HCT116 (cell line): ENCODE measurements at regions not wholly inside any gene's neighbourhood (a gene's known extent, or its start where the extent isn't known, plus 50 kb on each side); places are given as distances from the start of the nearest gene placed in this dataset.

Experiments used
- ATAC-seq: fragments of 200-7000 bp; cut with Tn5 transposase; 2 replicates; pipeline ENCODE4 v1.9.1; 2020; ENCODE audit warnings: mild to moderate bottlenecking, moderate library complexity
- BruUV-seq: library from RNA; stranded (reverse); fragments of 400-500 nt; replicated peaks from 2 replicates; lab custom pipeline; 2021; lab: Mats Ljungman, UMichigan
- CTCF ChIA-PET: fragments of 300-600 bp; sonication (Branson Sonifier 250); formaldehyde crosslinking; loops from one replicate; lab custom pipeline; 2021; ENCODE audit warnings: antibody characterized with exemption; lab: Charles Lee
- POLR2A ChIA-PET: fragments of 300-600, 350-600 bp; sonication (Branson Sonifier 250); formaldehyde crosslinking; loops from one replicate; lab custom pipeline; 2021; ENCODE audit warnings: antibody characterized with exemption; lab: Charles Lee
- RAD21 ChIA-PET, 2 experiments: fragments of 300-600 bp; sonication (Branson Sonifier 250); formaldehyde crosslinking; loops; one replicate each; lab custom pipeline; 2023; ENCODE audit warnings: low total read pairs in 2 of 2; ENCODE audit not compliant: uncharacterized antibody in 2 of 2, unreplicated experiment in 2 of 2, low non-redundant PET in 1 of 2; lab: Charles Lee
- DNase-seq: peaks from one replicate; pipeline ENCODE4 v3.0.0-alpha.2; 2010; ENCODE audit warnings: low read depth, low spot score
- H2AFZ ChIP-seq: fragments of 200-600 bp; shearing (Covaris generic), sonication (generic); 2 replicates; pipeline ENCODE4 v1.6.1; 2017; ENCODE audit warnings: low read depth, mixed run types, mixed read lengths, antibody characterized with exemption, low read length; ENCODE audit not compliant: poor library complexity, severe bottlenecking
- H3K27ac ChIP-seq: 2 replicates; pipeline ENCODE4 v1.5.1; 2012; ENCODE audit warnings: low read depth, low read length
- H3K27me3 ChIP-seq: fragments of 200-600 bp; sonication (generic); 2 replicates; pipeline ENCODE4 v1.6.1; 2016; ENCODE audit warnings: mixed run types, low read length, mixed read lengths; ENCODE audit not compliant: insufficient read depth
- H3K36me3 ChIP-seq, 2 experiments: fragments of 200-500 bp in 1 of 2; fragments of 200-600 bp in 1 of 2; sonication (Bioruptor generic) in 1 of 2; sonication (generic) in 1 of 2; 2 replicates each; pipeline versions ENCODE4 v1.5.1 to v1.6.1; 2014 to 2016; ENCODE audit warnings: low read length in 2 of 2, inconsistent platforms in 1 of 2, mixed read lengths in 1 of 2, mixed run types in 1 of 2; ENCODE audit not compliant: insufficient read depth in 2 of 2, control insufficient read depth in 1 of 2
- H3K4me1 ChIP-seq, 2 experiments: fragments of 200-600 bp in 1 of 2; sonication (generic) in 1 of 2; 2 replicates each; pipeline versions ENCODE4 v1.5.1 to v1.6.1; 2012 to 2017; ENCODE audit warnings: low read length in 2 of 2, inconsistent platforms in 1 of 2, mild to moderate bottlenecking in 1 of 2, mixed read lengths in 1 of 2, mixed run types in 1 of 2, moderate library complexity in 1 of 2; ENCODE audit not compliant: insufficient read depth in 2 of 2, control insufficient read depth in 1 of 2
- H3K4me2 ChIP-seq: fragments of 200-600 bp; sonication (generic); 2 replicates; pipeline ENCODE4 v1.6.1; 2017; ENCODE audit warnings: mixed run types, low read length, mixed read lengths
- H3K4me3 ChIP-seq, 2 experiments: fragments of 200-600 bp in 1 of 2; sonication (generic) in 1 of 2; replicated peaks in 1 of 2; 2 replicates each; pipeline ENCODE4 v1.5.1; 2011 to 2016; ENCODE audit warnings: low read length in 2 of 2, control low read depth in 1 of 2, low read depth in 1 of 2, mild to moderate bottlenecking in 1 of 2, mixed read lengths in 1 of 2, mixed run types in 1 of 2
- H3K79me2 ChIP-seq: fragments of 200-600 bp; sonication (generic); 2 replicates; pipeline ENCODE4 v1.6.1; 2017; ENCODE audit warnings: mild to moderate bottlenecking, mixed run types, low read length, moderate library complexity, mixed read lengths; ENCODE audit not compliant: insufficient read depth
- H3K9ac ChIP-seq: fragments of 200-600 bp; sonication (generic); 2 replicates; pipeline ENCODE4 v1.6.1; 2016; ENCODE audit warnings: low read length, mixed read lengths
- H3K9me2 ChIP-seq: fragments of 200-600 bp; sonication (generic), shearing (Covaris generic); 2 replicates; pipeline ENCODE4 v1.6.1; 2017; ENCODE audit warnings: mixed run types, mild to moderate bottlenecking, moderate library complexity; ENCODE audit not compliant: insufficient read depth
- H3K9me3 ChIP-seq, 2 experiments: fragments of 200-500 bp in 1 of 2; fragments of 200-600 bp in 1 of 2; sonication (Bioruptor generic) in 1 of 2; sonication (generic) in 1 of 2; 2 replicates each; pipeline ENCODE4 v1.6.1; 2014 to 2017; ENCODE audit warnings: low read length in 2 of 2, mixed read lengths in 2 of 2, inconsistent platforms in 1 of 2, low read depth in 1 of 2, mild to moderate bottlenecking in 1 of 2, mixed run types in 1 of 2, moderate library complexity in 1 of 2; ENCODE audit not compliant: control insufficient read depth in 1 of 2, insufficient read depth in 1 of 2
- H4K20me1 ChIP-seq: fragments of 200-600 bp; sonication (generic), shearing (Covaris generic); 2 replicates; pipeline ENCODE4 v1.6.1; 2017; ENCODE audit warnings: mixed run types, mild to moderate bottlenecking, moderate library complexity; ENCODE audit not compliant: insufficient read depth
- ATF3 ChIP-seq: IDR thresholded peaks from 2 replicates; pipeline ENCODE4 v1.6.1; 2012
- CBX3 ChIP-seq: IDR thresholded peaks from 2 replicates; pipeline ENCODE4 v1.6.1; 2012; ENCODE audit warnings: low read depth
- FOSL1 ChIP-seq: IDR thresholded peaks from 2 replicates; pipeline ENCODE4 v1.6.1; 2012; ENCODE audit warnings: low read depth
- POLR2A ChIP-seq: IDR thresholded peaks from 2 replicates; pipeline ENCODE4 v1.7.0; 2011; ENCODE audit warnings: borderline replicate concordance; ENCODE audit not compliant: insufficient read depth, insufficient read length; ENCODE audit errors: extremely low read depth
- RAD21 ChIP-seq: IDR thresholded peaks from 2 replicates; pipeline ENCODE4 v1.6.1; 2012; ENCODE audit warnings: low read depth, mild to moderate bottlenecking
- SP1 ChIP-seq: IDR thresholded peaks from 2 replicates; pipeline ENCODE4 v1.6.1; 2012; ENCODE audit warnings: low read depth
- ZBTB33 ChIP-seq: IDR thresholded peaks from 2 replicates; pipeline ENCODE4 v1.6.1; 2011; ENCODE audit warnings: mild to moderate bottlenecking, low read length, moderate library complexity; ENCODE audit not compliant: insufficient replicate concordance; ENCODE audit errors: extremely low read depth
- ZNF274 ChIP-seq: fragments of 200-500 bp; sonication (Bioruptor generic); IDR thresholded peaks from 2 replicates; pipeline ENCODE4 v1.6.1; 2014; ENCODE audit warnings: mild to moderate bottlenecking, low read depth, low read length, inconsistent platforms
- intact Hi-C: fragments of 100-400 bp; cut with micrococcal nuclease; formaldehyde crosslinking; loops from 2 replicates; pipeline ENCODE4 v1.10.0; 2022
- TF ChIP-seq, protein P1 (sequence below), 3 experiments: fragments of 200-600 bp in 1 of 3; sonication (generic) in 1 of 3; IDR thresholded peaks in 2 of 3; conservative IDR thresholded peaks in 1 of 3; 2 replicates each; pipeline ENCODE4 v1.5.1; 2012 to 2017; ENCODE audit warnings: low read depth in 2 of 3, low read length in 2 of 3, antibody characterized with exemption in 1 of 3, borderline replicate concordance in 1 of 3, control low read depth in 1 of 3, mild to moderate bottlenecking in 1 of 3, mixed read lengths in 1 of 3, mixed run types in 1 of 3, moderate library complexity in 1 of 3; ENCODE audit not compliant: insufficient read depth in 1 of 3
- TF ChIP-seq, protein P2 (sequence below): IDR thresholded peaks from 2 replicates; pipeline ENCODE4 v1.6.1; 2012

- ChIA-PET POLR2A (no interaction called here), CTCF (no interaction called here), RAD21 (no interaction called here)
- Histone ChIP-seq H3K36me3 (no peaks in the 10 kb centered on the region), H3K4me3 (peak overlapping the region in 1 of 2 experiments; percentile 37; a peak in 1 of 4 replicates), H3K9ac (no peak overlapping the region), H4K20me1 (no peaks in the 10 kb centered on the region), H3K4me2 (peak overlapping the region; percentile 74), H3K27ac (no peak overlapping the region; the same call in 1 of the 2 replicates), H3K79me2 (no peaks in the 10 kb centered on the region), H3K9me2 (no peaks in the 10 kb centered on the region), H2AFZ (no peak overlapping the region), H3K9me3 (no peaks in the 10 kb centered on the region), H3K4me1 (peaks cover 14 to 54% of the 10 kb centered on the region in 2 experiments), H3K27me3 (no peaks in the 10 kb centered on the region)
- BruUV-seq, result no TSS peak
- peak; percentile 45; the same call in 1 of the 2 replicates for ATAC-seq
- intact Hi-C loops, result no loop called here
- TF ChIP-seq SP1 (no peak), CBX3 (no peak), ZBTB33 (no peak), ATF3 (no peak), POLR2A (no peak), FOSL1 (no peak), ZNF274 (no peak), RAD21 (peak; percentile 38)
- TF ChIP-seq, protein P1, sequence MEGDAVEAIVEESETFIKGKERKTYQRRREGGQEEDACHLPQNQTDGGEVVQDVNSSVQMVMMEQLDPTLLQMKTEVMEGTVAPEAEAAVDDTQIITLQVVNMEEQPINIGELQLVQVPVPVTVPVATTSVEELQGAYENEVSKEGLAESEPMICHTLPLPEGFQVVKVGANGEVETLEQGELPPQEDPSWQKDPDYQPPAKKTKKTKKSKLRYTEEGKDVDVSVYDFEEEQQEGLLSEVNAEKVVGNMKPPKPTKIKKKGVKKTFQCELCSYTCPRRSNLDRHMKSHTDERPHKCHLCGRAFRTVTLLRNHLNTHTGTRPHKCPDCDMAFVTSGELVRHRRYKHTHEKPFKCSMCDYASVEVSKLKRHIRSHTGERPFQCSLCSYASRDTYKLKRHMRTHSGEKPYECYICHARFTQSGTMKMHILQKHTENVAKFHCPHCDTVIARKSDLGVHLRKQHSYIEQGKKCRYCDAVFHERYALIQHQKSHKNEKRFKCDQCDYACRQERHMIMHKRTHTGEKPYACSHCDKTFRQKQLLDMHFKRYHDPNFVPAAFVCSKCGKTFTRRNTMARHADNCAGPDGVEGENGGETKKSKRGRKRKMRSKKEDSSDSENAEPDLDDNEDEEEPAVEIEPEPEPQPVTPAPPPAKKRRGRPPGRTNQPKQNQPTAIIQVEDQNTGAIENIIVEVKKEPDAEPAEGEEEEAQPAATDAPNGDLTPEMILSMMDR (IDR thresholded peaks at IDR 0.05 in 2 of 3, conservative IDR thresholded peaks at IDR 0.05 in 1 of 3; ENCODE audit: borderline replicate concordance in 1 of 3, insufficient read depth in 1 of 3, low read depth in 2 of 3, low read length in 2 of 3), result peak; percentile 30 to 99 (median 90); a peak in 5 of 6 replicates
- TF ChIP-seq, protein P2, sequence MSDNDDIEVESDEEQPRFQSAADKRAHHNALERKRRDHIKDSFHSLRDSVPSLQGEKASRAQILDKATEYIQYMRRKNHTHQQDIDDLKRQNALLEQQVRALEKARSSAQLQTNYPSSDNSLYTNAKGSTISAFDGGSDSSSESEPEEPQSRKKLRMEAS, result 0 out of 2 replicates have a peak, but pooled peaks have one; percentile 10
- DNase-seq, result peak; percentile 27
Measured at GRCh38 chr2:217106650-217107014, 246.8 kb upstream of the TNP1 start.
